Suprapubic skin (tissue), 4 donors: ENCODE measurements at regions not wholly inside any gene's neighbourhood (a gene's known extent, or its start where the extent isn't known, plus 50 kb on each side); places are given as distances from the start of the nearest gene placed in this dataset.
"Not testable (repeated sequence)": the region's sequence is repeated elsewhere in the genome, so short reads cannot be mapped to it uniquely, and the experiment has no call there.

ENCODE experiments used
- CTCF ChIP-seq, 2 donors: fragments of 200-600 bp in 1 of 2; fragments of 450-650 bp in 1 of 2; sonication (generic) in 1 of 2; IDR thresholded peaks; one replicate each; pipeline ENCODE4 v1.5.1; 2016 to 2019; ENCODE audit warnings: antibody characterized with exemption in 2 of 2, mild to moderate bottlenecking in 1 of 2, moderate library complexity in 1 of 2
- EP300 ChIP-seq: sonication (generic); formaldehyde crosslinking; IDR thresholded peaks from one replicate; pipeline ENCODE4 v1.6.1; 2017; ENCODE audit warnings: antibody characterized with exemption
- POLR2A ChIP-seq, 2 donors: fragments of 450-650 bp; IDR thresholded peaks; one replicate each; pipeline ENCODE4 v1.6.1; 2017; ENCODE audit warnings: antibody characterized with exemption in 2 of 2, mild to moderate bottlenecking in 2 of 2, moderate library complexity in 2 of 2
- POLR2AphosphoS5 ChIP-seq, 3 donors: sonication (generic); formaldehyde crosslinking; IDR thresholded peaks; one replicate each; pipeline ENCODE4 v1.6.1; 2017; ENCODE audit warnings: antibody characterized with exemption in 3 of 3

GRCh38 chr12:9502845-9503244, 104.9 kb downstream of the KLRB1 start:
- TF ChIP-seq CTCF (IDR thresholded peaks at IDR 0.05); POLR2A (IDR thresholded peaks at IDR 0.05); POLR2AphosphoS5 (IDR thresholded peaks at IDR 0.05); EP300: not testable (repeated sequence)
